ENCODE measurements at regions not wholly inside any gene's neighbourhood (a gene's known extent, or its start where the extent isn't known, plus 50 kb on each side); places are given as distances from the start of the nearest gene placed in this dataset.

- TF ChIP-seq, protein P1, sequence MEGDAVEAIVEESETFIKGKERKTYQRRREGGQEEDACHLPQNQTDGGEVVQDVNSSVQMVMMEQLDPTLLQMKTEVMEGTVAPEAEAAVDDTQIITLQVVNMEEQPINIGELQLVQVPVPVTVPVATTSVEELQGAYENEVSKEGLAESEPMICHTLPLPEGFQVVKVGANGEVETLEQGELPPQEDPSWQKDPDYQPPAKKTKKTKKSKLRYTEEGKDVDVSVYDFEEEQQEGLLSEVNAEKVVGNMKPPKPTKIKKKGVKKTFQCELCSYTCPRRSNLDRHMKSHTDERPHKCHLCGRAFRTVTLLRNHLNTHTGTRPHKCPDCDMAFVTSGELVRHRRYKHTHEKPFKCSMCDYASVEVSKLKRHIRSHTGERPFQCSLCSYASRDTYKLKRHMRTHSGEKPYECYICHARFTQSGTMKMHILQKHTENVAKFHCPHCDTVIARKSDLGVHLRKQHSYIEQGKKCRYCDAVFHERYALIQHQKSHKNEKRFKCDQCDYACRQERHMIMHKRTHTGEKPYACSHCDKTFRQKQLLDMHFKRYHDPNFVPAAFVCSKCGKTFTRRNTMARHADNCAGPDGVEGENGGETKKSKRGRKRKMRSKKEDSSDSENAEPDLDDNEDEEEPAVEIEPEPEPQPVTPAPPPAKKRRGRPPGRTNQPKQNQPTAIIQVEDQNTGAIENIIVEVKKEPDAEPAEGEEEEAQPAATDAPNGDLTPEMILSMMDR (IDR thresholded peaks at IDR 0.05) = no peak
- TF ChIP-seq POLR2A (IDR thresholded peaks at IDR 0.05) (no peak), POLR2AphosphoS5 (IDR thresholded peaks at IDR 0.05) (no peak)
These were observed 164.2 kb upstream of the ATXN1 start for GRCh38 chr6:16925461-16925860.

Measured in prostate gland (tissue), 2 donors.